ENCODE measurements at regions not wholly inside any gene's neighbourhood (a gene's known extent, or its start where the extent isn't known, plus 50 kb on each side); places are given as distances from the start of the nearest gene placed in this dataset.

DNA sequence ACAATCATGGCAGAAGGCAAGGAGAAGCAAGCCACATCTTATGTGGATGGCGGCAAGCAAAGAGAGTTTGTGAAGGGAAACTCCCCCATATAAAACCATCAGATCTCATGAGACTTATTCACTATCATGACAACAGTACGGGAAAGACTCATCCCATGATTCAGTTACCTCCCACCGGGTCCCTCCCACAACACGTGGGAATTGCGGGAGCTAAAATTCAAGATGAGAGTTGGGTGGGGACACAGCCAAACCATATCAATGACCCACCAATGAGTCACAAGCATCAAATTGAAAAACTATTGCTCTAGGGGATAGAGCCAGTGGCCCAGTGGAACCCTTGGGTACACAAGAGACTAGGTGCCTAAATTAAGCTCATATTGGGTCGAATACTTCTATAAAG, 157.4 kb downstream of the FBXO15 start:
- H3K4me3 Mint-ChIP-seq = no peak overlapping the region
- Histone ChIP-seq H3K4me2 (no peak overlapping the region), H3K4me3 (no peak overlapping the region), H2AFZ (no peak overlapping the region), H3K36me3 (ENCODE audit: insufficient read depth) (no peaks in the 10 kb centered on the region), H4K20me1 (replicated peaks; ENCODE audit: insufficient read depth) (no peaks in the 10 kb centered on the region), H3K27me3 (ENCODE audit: insufficient read depth) (no peaks in the 10 kb centered on the region), H3F3A (replicated peaks; ENCODE audit: low read depth) (no peaks in the 10 kb centered on the region), H3K79me2 (replicated peaks; ENCODE audit: insufficient read depth) (no peaks in the 10 kb centered on the region), H3K27ac (ENCODE audit: low read depth) (no peak overlapping the region), H3K9me2 (ENCODE audit: insufficient read depth) (0 out of 2 replicates have a peak, but pooled peaks cover 13% of the 10 kb centered on the region), H3K4me1 (ENCODE audit: insufficient read depth) (no peaks in the 10 kb centered on the region)
- peaks cover 8% of the 10 kb centered on the region; the same call in 1 of the 3 replicates for H3K36me3 Mint-ChIP-seq (ENCODE audit: low read depth)
- TF ChIP-seq JUNB (IDR thresholded peaks at IDR 0.05; ENCODE audit: unreplicated experiment) (no peak), ZNF114 (CRISPR knock-in tag; IDR thresholded peaks at IDR 0.05) (no peak), POLR2AphosphoS5 (IDR thresholded peaks at IDR 0.05; ENCODE audit: low read depth) (no peak)
- H3K4me1 Mint-ChIP-seq = no peaks in the 10 kb centered on the region
- ATAC-seq (no peak), DNase-seq (ENCODE audit: low spot score) (no peak)
- peaks cover 21% of the 10 kb centered on the region for H3K9me3 Mint-ChIP-seq
- H3K27ac Mint-ChIP-seq = no peak overlapping the region
- peaks cover 2% of the 10 kb centered on the region for H3K27me3 Mint-ChIP-seq (ENCODE audit: insufficient read depth, low read depth, poor library complexity)

DNA sequence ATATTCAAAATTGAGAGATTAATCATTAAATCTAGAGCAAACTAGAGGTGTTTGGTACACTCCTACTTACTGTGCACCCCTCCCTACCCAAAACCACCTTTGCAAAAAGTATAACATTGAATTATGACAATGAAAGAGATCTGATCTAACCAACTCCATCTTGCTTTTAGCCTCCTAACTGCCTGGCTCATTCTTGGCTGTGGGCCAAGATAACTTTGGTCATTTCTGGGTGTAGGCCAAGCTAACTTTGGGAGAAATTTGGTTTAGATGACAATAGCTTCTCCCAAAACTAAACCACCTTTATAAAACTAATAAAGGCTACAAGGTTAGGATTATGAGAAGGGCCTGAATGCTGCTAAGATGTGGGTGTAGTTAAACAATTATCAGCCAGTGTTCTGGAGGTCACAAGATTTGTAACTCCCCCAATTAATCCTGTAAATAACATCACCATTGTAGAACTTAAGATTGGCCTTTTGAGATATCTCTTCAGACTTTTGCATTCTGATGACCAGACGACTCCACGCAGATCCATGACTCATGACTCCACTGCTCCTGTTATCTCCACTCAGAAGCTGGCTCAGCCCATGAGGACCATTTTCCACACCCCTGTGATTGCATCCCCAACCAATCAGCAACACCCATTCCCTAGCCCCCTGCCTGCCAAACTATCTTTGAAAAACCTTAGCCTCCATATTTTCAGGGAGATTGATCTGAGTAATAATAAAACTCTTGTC, 160.2 kb downstream of the FBXO15 start:
- H3K27ac Mint-ChIP-seq = no peak overlapping the region
- no peak overlapping the region for H3K4me3 ChIP-seq
- no peak overlapping the region for H2AFZ ChIP-seq
- no peak for TF ChIP-seq ZNF331 (CRISPR knock-in tag; IDR thresholded peaks at IDR 0.05; ENCODE audit: low read depth)
- TF ChIP-seq STAT1 (IDR thresholded peaks at IDR 0.05; ENCODE audit: unreplicated experiment) = no peak
- no peak for TF ChIP-seq EZH2 (IDR thresholded peaks at IDR 0.05; ENCODE audit: low read depth, unreplicated experiment)
- TF ChIP-seq, protein P1, sequence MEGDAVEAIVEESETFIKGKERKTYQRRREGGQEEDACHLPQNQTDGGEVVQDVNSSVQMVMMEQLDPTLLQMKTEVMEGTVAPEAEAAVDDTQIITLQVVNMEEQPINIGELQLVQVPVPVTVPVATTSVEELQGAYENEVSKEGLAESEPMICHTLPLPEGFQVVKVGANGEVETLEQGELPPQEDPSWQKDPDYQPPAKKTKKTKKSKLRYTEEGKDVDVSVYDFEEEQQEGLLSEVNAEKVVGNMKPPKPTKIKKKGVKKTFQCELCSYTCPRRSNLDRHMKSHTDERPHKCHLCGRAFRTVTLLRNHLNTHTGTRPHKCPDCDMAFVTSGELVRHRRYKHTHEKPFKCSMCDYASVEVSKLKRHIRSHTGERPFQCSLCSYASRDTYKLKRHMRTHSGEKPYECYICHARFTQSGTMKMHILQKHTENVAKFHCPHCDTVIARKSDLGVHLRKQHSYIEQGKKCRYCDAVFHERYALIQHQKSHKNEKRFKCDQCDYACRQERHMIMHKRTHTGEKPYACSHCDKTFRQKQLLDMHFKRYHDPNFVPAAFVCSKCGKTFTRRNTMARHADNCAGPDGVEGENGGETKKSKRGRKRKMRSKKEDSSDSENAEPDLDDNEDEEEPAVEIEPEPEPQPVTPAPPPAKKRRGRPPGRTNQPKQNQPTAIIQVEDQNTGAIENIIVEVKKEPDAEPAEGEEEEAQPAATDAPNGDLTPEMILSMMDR (conservative IDR thresholded peaks at IDR 0.05; ENCODE audit: low read depth in 2 of 2) = no peak
- TF ChIP-seq, protein P2, sequence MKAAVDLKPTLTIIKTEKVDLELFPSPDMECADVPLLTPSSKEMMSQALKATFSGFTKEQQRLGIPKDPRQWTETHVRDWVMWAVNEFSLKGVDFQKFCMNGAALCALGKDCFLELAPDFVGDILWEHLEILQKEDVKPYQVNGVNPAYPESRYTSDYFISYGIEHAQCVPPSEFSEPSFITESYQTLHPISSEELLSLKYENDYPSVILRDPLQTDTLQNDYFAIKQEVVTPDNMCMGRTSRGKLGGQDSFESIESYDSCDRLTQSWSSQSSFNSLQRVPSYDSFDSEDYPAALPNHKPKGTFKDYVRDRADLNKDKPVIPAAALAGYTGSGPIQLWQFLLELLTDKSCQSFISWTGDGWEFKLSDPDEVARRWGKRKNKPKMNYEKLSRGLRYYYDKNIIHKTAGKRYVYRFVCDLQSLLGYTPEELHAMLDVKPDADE (IDR thresholded peaks at IDR 0.05) = no peak
- TF ChIP-seq JUNB (IDR thresholded peaks at IDR 0.05; ENCODE audit: unreplicated experiment) = no peak
- TF ChIP-seq, protein P3, sequence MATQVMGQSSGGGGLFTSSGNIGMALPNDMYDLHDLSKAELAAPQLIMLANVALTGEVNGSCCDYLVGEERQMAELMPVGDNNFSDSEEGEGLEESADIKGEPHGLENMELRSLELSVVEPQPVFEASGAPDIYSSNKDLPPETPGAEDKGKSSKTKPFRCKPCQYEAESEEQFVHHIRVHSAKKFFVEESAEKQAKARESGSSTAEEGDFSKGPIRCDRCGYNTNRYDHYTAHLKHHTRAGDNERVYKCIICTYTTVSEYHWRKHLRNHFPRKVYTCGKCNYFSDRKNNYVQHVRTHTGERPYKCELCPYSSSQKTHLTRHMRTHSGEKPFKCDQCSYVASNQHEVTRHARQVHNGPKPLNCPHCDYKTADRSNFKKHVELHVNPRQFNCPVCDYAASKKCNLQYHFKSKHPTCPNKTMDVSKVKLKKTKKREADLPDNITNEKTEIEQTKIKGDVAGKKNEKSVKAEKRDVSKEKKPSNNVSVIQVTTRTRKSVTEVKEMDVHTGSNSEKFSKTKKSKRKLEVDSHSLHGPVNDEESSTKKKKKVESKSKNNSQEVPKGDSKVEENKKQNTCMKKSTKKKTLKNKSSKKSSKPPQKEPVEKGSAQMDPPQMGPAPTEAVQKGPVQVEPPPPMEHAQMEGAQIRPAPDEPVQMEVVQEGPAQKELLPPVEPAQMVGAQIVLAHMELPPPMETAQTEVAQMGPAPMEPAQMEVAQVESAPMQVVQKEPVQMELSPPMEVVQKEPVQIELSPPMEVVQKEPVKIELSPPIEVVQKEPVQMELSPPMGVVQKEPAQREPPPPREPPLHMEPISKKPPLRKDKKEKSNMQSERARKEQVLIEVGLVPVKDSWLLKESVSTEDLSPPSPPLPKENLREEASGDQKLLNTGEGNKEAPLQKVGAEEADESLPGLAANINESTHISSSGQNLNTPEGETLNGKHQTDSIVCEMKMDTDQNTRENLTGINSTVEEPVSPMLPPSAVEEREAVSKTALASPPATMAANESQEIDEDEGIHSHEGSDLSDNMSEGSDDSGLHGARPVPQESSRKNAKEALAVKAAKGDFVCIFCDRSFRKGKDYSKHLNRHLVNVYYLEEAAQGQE (IDR thresholded peaks at IDR 0.05; ENCODE audit: unreplicated experiment) = no peak
- H3K27ac ChIP-seq (ENCODE audit: low read depth) = no peak overlapping the region
- peaks cover 21% of the 10 kb centered on the region for H3K9me3 Mint-ChIP-seq
- H3K4me3 Mint-ChIP-seq = no peak overlapping the region
- 0 out of 2 replicates have a peak, but pooled peaks cover 10% of the 10 kb centered on the region for H3K9me2 ChIP-seq (ENCODE audit: insufficient read depth)
- no peaks in the 10 kb centered on the region for H4K20me1 ChIP-seq (replicated peaks; ENCODE audit: insufficient read depth)
- H3K36me3 Mint-ChIP-seq (ENCODE audit: low read depth) = peaks cover 8% of the 10 kb centered on the region; the same call in 1 of the 3 replicates
- no peaks in the 10 kb centered on the region for H3K36me3 ChIP-seq (ENCODE audit: insufficient read depth)
- H3K27me3 Mint-ChIP-seq (ENCODE audit: insufficient read depth, low read depth, poor library complexity) = peaks cover 4% of the 10 kb centered on the region
- no peaks in the 10 kb centered on the region for H3K4me1 Mint-ChIP-seq
- no peak for DNase-seq (ENCODE audit: low spot score)
- no peak for ATAC-seq
- H3K4me2 ChIP-seq = no peak overlapping the region
- H3K4me1 ChIP-seq (ENCODE audit: insufficient read depth) = no peaks in the 10 kb centered on the region
- no peaks in the 10 kb centered on the region for H3K27me3 ChIP-seq (ENCODE audit: insufficient read depth)
- no peaks in the 10 kb centered on the region for H3K79me2 ChIP-seq (replicated peaks; ENCODE audit: insufficient read depth)
- no peaks in the 10 kb centered on the region for H3F3A ChIP-seq (replicated peaks; ENCODE audit: low read depth)

Data from GM23338 (cell line).